Body of pancreas (tissue), 4 donors: ENCODE measurements at regions not wholly inside any gene's neighbourhood (a gene's known extent, or its start where the extent isn't known, plus 50 kb on each side); places are given as distances from the start of the nearest gene placed in this dataset.

ENCODE experiments used
- POLR2A ChIP-seq, 3 donors: fragments of 450-650 bp; IDR thresholded peaks; one replicate each; pipeline ENCODE4 v1.6.1; 2016; ENCODE audit warnings: antibody characterized with exemption in 3 of 3, mild to moderate bottlenecking in 2 of 3
- TF ChIP-seq, protein P1 (sequence below), 7 experiments: fragments of 450-650 bp in 4 of 7; fragments of 200-600 bp in 3 of 7; sonication (generic) in 3 of 7; IDR thresholded peaks; one replicate each; pipeline ENCODE4 v1.5.1; 2016 to 2019; ENCODE audit warnings: antibody characterized with exemption in 7 of 7

DNA sequence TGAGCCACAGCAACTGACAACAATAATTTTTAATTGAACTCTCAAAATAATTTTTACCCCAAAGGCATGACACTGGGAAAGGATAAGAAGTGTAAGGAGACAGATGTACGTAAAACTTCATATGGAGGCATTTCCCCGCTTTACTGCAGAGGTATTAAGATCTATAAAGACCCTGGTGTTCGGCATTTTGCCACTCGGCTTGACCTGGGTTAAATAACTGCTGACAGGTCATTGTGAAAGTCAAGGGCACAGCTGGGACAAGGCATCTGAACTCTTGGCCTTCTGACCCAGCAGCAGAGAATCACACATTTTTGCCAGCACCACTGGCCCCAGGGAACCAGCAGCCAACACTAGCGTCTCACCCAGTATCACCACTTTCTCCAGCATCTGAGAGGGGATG, 372.1 kb downstream of the SOX9 start:
- TF ChIP-seq, protein P1, sequence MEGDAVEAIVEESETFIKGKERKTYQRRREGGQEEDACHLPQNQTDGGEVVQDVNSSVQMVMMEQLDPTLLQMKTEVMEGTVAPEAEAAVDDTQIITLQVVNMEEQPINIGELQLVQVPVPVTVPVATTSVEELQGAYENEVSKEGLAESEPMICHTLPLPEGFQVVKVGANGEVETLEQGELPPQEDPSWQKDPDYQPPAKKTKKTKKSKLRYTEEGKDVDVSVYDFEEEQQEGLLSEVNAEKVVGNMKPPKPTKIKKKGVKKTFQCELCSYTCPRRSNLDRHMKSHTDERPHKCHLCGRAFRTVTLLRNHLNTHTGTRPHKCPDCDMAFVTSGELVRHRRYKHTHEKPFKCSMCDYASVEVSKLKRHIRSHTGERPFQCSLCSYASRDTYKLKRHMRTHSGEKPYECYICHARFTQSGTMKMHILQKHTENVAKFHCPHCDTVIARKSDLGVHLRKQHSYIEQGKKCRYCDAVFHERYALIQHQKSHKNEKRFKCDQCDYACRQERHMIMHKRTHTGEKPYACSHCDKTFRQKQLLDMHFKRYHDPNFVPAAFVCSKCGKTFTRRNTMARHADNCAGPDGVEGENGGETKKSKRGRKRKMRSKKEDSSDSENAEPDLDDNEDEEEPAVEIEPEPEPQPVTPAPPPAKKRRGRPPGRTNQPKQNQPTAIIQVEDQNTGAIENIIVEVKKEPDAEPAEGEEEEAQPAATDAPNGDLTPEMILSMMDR (IDR thresholded peaks at IDR 0.05) = no peak
- no peak for TF ChIP-seq POLR2A (IDR thresholded peaks at IDR 0.05)
